Activated CD4-positive, alpha-beta memory T cell treated with anti-CD3 and anti-CD28 coated beads, Interleukin-2, amount 10 ng/mL, durations not matched to agents 7 days and 5 days (primary cell): ENCODE measurements at regions not wholly inside any gene's neighbourhood (a gene's known extent, or its start where the extent isn't known, plus 50 kb on each side); places are given as distances from the start of the nearest gene placed in this dataset.
"Not testable (repeated sequence)": the region's sequence is repeated elsewhere in the genome, so short reads cannot be mapped to it uniquely, and the experiment has no call there.

Experiments used
- CTCF ChIA-PET: fragments of 350-600 bp; sonication (Branson Sonifier 250); formaldehyde crosslinking; loops from one replicate; lab custom pipeline; 2021; ENCODE audit warnings: antibody characterized with exemption, inconsistent platforms; lab: Charles Lee
- POLR2A ChIA-PET: fragments of 350-600 bp; sonication (Branson Sonifier 250); formaldehyde crosslinking; loops from one replicate; lab custom pipeline; 2021; ENCODE audit warnings: antibody characterized with exemption; lab: Charles Lee
- DNase-seq: peaks from one replicate; pipeline ENCODE4 v3.0.0-alpha.2; 2020
- H3K27ac Mint-ChIP-seq: one replicate; pipeline ENCODE4 v1.8.0; 2021; ENCODE audit warnings: mild to moderate bottlenecking, mixed read lengths
- H3K27me3 Mint-ChIP-seq: one replicate; pipeline ENCODE4 v1.8.0; 2021; ENCODE audit warnings: mixed read lengths
- H3K36me3 Mint-ChIP-seq: one replicate; pipeline ENCODE4 v1.8.0; 2021; ENCODE audit warnings: low read depth, mixed read lengths
- H3K4me1 Mint-ChIP-seq: one replicate; pipeline ENCODE4 v1.8.0; 2021; ENCODE audit warnings: mixed read lengths
- H3K4me3 Mint-ChIP-seq: one replicate; pipeline ENCODE4 v1.8.0; 2021; ENCODE audit warnings: mild to moderate bottlenecking, mixed read lengths
- H3K9me3 Mint-ChIP-seq: one replicate; pipeline ENCODE4 v1.8.0; 2021; ENCODE audit warnings: mixed read lengths

DNA sequence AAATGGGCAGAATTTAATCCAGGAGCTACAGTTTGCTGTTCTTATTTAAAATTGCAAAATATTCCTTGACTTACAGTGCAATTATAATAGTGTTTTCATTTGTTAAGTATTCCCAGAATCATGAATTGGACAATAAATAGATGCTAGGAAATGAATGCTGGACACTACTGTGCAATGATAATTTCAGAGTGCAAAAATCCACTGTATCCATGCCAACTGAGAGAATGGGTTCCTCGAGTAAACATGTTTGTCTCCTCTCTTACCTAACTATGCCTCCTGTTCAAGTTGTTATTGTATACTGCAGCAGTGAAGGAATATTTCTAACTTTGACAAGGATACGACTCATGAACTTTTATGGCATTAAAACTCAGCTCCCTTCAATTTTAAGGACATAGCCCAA, 1396.3 kb downstream of the GATA3 start:
- no peaks in the 10 kb centered on the region for H3K4me1 Mint-ChIP-seq
- no peak for DNase-seq
- no peaks in the 10 kb centered on the region for H3K36me3 Mint-ChIP-seq
- no peak overlapping the region for H3K27ac Mint-ChIP-seq
- H3K27me3 Mint-ChIP-seq, result no peaks in the 10 kb centered on the region
- H3K4me3 Mint-ChIP-seq, result no peak overlapping the region
- ChIA-PET POLR2A (no interaction called here), CTCF (no interaction called here)
- peaks cover 3% of the 10 kb centered on the region for H3K9me3 Mint-ChIP-seq

DNA sequence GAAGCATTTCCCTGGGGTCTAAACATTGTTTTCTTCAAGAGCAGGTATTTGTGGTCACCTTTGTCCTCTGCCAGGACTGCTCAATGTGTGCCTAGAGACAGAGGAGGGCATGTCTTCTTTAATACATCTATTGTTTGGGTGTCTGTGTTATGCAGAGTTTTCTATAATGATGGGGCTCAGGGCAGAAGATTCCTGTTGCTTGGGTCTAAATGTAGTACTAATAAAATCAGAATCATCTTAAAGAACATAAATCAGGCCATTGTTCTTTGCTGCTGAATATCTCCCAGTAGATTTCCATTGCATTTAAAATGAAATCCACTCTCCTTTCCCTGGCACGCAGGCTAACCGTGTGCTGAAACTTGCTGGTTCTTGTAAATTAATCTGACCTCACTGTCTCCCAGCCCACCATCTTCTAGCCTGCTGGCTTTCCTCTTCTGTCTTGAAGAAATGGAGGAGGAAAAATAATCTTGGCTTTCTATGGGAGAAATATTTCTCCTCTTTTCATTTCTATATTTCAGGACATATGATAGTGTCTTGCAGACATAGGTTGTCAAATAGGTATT, 1396.8 kb downstream of the GATA3 start:
- POLR2A ChIA-PET, result no interaction called here
- CTCF ChIA-PET, result no interaction called here
- H3K4me3 Mint-ChIP-seq, result no peak overlapping the region
- no peak overlapping the region for H3K27ac Mint-ChIP-seq
- DNase-seq, result no peak
- H3K4me1 Mint-ChIP-seq, result no peaks in the 10 kb centered on the region
- H3K36me3 Mint-ChIP-seq, result no peaks in the 10 kb centered on the region
- peaks cover 3% of the 10 kb centered on the region for H3K9me3 Mint-ChIP-seq
- no peaks in the 10 kb centered on the region for H3K27me3 Mint-ChIP-seq

DNA sequence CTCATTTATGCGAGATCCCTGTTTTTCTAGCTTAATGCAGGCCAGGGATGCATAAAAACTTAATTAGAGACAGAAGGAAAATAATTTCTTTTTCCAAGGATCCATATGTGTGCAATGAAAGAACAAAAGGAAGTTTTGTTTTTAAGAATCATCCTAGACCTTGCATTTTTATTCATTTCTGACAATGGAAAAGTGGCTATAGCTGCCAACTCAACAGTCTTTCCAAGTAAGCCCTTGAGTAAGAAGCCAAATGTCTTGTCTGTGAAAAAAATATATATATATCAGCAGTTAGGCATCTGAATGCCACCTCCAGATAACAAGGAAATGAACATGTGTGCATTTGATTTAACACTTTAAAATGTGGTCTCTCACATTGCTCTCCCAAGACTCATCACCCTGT, 1397.6 kb downstream of the GATA3 start:
- H3K27me3 Mint-ChIP-seq, result no peaks in the 10 kb centered on the region
- no peaks in the 10 kb centered on the region for H3K36me3 Mint-ChIP-seq
- ChIA-PET CTCF (no interaction called here), POLR2A (no interaction called here)
- no peak overlapping the region for H3K4me3 Mint-ChIP-seq
- no peak overlapping the region for H3K27ac Mint-ChIP-seq
- DNase-seq, result no peak
- no peaks in the 10 kb centered on the region for H3K4me1 Mint-ChIP-seq
- H3K9me3 Mint-ChIP-seq, result peaks cover 3% of the 10 kb centered on the region

DNA sequence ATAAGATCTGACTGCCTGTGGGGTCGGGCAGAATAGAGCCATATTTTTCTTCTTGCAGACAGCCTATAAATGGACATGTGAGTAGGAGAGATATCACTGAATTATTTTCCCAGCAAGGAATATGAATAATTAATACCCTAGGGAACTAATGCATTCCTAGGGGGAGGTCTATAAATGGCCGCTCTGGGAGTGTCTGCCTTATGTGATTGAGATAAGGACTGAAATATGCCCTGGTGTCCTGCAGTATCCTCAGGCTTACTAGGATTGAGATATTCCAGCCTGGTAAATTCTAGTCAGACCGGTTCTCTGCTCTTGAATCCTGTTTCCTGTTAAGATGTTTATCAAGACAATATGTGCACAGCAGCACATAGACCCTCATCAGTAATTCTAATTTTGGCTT, 1399.4 kb downstream of the GATA3 start:
- H3K27ac Mint-ChIP-seq, H3K36me3 Mint-ChIP-seq, DNase-seq, H3K4me3 Mint-ChIP-seq, CTCF ChIA-PET, H3K27me3 Mint-ChIP-seq, H3K9me3 Mint-ChIP-seq, H3K4me1 Mint-ChIP-seq, POLR2A ChIA-PET: not testable (repeated sequence)

DNA sequence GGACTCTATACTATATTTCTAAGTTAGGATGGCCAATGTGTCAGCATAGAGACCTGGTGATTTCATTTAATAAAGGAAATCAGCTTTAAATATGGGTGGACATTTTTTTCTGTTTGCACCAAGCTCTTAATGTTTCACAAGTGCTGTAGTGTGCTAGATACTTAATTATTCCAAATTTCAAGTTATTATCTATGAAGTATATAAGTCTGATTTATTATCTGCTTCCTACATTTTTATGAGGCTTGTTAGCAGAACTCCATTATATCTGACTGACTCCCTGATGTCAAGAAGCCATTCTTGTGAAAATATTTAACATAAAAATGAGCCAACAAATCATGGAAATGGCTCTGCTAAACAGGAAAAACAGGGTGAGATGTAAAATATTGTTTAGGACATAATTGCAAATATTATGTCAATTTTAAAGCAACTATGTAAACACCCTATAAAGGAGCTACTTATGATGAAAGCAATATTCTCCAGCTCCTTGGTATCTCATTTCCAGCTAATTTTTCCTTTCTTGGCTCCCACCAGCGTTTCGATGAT, 1415.2 kb downstream of the GATA3 start:
- H3K36me3 Mint-ChIP-seq, result no peaks in the 10 kb centered on the region
- DNase-seq, result no peak
- no peak overlapping the region for H3K4me3 Mint-ChIP-seq
- ChIA-PET POLR2A (no interaction called here), CTCF (no interaction called here)
- no peaks in the 10 kb centered on the region for H3K9me3 Mint-ChIP-seq
- no peaks in the 10 kb centered on the region for H3K4me1 Mint-ChIP-seq
- H3K27ac Mint-ChIP-seq, result no peak overlapping the region
- H3K27me3 Mint-ChIP-seq, result no peaks in the 10 kb centered on the region

DNA sequence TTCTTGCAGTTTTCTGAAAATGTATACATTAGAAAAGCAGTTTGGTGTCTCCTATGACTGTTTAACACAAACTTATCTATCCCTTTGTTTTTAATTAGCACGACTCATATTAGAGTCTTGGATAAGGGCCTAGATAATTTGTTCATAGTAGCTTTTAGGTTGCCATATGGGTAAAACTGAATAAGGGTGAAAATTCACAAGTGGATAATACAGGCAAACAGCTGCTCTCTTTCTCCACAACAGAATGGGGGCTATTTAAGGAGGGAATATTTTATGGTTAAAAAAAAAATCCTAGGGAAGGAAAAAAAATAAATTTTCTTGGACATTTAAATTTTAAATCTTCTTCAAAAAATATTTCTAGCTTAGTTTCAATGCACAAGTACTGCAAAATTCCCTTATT, 1416.1 kb downstream of the GATA3 start:
- POLR2A ChIA-PET, result no interaction called here
- Mint-ChIP-seq H3K27ac (no peak overlapping the region), H3K27me3 (no peaks in the 10 kb centered on the region), H3K4me3 (no peak overlapping the region), H3K9me3 (no peaks in the 10 kb centered on the region), H3K36me3 (no peaks in the 10 kb centered on the region), H3K4me1 (no peaks in the 10 kb centered on the region)
- CTCF ChIA-PET, result no interaction called here
- no peak for DNase-seq

DNA sequence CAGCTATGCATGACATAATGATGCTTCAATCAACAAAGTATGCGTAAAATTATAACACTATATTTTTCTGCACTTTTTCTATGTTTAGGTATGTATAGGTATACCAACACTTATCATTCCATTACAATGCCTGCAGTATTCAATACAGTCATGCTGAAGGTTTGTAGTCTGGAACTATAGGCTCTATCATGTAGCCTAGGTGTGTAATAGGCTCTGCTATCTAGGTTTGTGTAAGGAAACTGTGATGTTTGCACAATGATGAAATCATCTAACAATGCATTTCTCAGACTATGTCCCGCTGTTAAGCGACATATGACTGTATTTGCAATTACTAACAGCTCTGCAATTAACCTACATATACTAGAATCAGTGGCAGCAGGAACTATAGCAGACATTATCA, 1447.5 kb downstream of the GATA3 start:
- no peaks in the 10 kb centered on the region for H3K9me3 Mint-ChIP-seq
- H3K4me1 Mint-ChIP-seq, result no peaks in the 10 kb centered on the region
- H3K36me3 Mint-ChIP-seq, result no peaks in the 10 kb centered on the region
- no peak for DNase-seq
- POLR2A ChIA-PET, result no interaction called here
- CTCF ChIA-PET, result no interaction called here
- H3K27me3 Mint-ChIP-seq, result no peaks in the 10 kb centered on the region
- H3K4me3 Mint-ChIP-seq, result no peak overlapping the region
- no peak overlapping the region for H3K27ac Mint-ChIP-seq

DNA sequence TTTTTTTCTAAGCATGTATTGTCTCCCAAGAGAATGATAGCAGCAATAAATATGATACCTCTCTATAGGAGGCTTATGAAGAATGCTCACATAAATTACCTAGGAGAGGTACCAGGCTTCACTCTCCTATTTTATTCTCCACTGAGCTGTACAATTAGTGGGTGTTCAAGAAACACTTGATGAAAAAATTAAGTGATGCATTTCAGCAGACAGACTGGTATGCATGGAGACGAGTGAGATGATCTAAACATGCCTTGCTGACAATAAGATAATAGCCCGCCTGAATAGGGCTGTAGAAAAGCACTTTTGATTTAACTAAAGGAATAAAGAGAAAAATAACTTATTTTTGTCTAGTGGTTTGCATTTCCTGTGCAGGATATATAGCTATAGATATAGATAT, 1449.7 kb downstream of the GATA3 start:
- POLR2A ChIA-PET, result no interaction called here
- Mint-ChIP-seq H3K9me3 (no peaks in the 10 kb centered on the region), H3K36me3 (no peaks in the 10 kb centered on the region)

DNA sequence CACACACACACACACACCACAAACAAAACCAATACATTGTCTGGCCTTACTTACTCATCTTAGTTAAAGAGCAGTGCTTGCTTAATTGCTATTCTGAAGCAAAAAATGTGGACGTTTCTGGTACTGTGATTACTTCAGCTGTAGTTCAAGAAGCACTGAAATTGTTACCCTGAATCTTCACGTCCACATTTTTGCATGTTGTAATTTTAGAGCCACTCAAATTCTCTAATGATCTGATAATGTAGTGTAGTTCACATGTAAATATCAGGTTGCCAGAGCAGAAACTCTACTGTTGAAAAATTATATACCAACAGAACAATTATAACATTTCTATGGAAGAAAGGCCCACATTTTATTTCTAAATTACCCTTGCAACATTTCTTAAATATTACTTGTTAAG, 1451.1 kb downstream of the GATA3 start:
- Mint-ChIP-seq H3K4me3 (no peak overlapping the region), H3K4me1 (no peaks in the 10 kb centered on the region), H3K27ac (no peak overlapping the region), H3K36me3 (no peaks in the 10 kb centered on the region), H3K9me3 (no peaks in the 10 kb centered on the region), H3K27me3 (no peaks in the 10 kb centered on the region)
- DNase-seq, result no peak
- CTCF ChIA-PET, result no interaction called here
- POLR2A ChIA-PET, result no interaction called here

More for the DNA sequence above, 1449.7 kb downstream of the GATA3 start:
- Mint-ChIP-seq H3K4me1 (no peaks in the 10 kb centered on the region), H3K27me3 (no peaks in the 10 kb centered on the region), H3K4me3 (no peak overlapping the region), H3K27ac (no peak overlapping the region)
- CTCF ChIA-PET, result no interaction called here
- no peak for DNase-seq

DNA sequence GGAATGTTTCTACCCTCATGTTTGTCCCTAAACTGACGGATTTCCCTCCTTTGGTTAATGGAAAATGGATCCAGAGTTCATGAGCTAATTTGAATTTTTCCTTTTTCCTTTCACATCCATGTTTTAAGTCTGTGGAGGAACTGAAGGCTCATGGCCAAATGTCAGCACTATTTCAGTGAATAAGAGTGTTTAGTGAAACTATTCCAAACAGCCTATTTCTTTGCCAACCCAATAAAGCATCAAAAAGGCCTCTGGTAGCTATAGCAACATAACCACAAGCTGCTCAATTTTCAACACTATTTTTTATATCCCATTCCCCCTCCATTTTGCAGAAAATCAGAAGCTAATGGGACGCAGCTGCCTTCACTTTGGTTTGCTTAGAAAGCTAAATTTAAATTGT, 1454.1 kb downstream of the GATA3 start:
- H3K27me3 Mint-ChIP-seq, result no peaks in the 10 kb centered on the region
- DNase-seq, result no peak
- H3K9me3 Mint-ChIP-seq, result no peaks in the 10 kb centered on the region
- ChIA-PET CTCF (no interaction called here), POLR2A (no interaction called here)
- no peaks in the 10 kb centered on the region for H3K4me1 Mint-ChIP-seq
- no peak overlapping the region for H3K4me3 Mint-ChIP-seq
- no peak overlapping the region for H3K27ac Mint-ChIP-seq
- H3K36me3 Mint-ChIP-seq, result no peaks in the 10 kb centered on the region

DNA sequence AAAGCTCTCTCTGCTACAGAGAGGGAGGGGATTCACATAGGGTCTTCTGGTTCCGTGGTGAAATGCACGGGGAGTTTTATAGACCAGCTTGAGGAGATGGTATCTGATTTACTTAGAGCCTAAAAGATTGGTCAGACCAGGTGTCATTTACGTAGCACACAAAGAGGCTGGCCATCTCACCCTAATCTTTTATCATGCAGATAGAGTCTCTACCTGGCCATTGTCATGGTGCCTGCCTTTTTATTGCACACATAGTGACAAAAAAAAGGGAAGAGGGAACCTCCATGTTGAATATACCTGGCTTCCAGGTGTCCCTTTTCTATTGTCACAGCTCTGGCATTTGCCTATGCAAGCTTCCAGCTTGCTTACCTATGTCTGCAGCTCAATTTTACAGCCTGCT, 1456.1 kb downstream of the GATA3 start:
- Mint-ChIP-seq H3K4me1 (no peaks in the 10 kb centered on the region), H3K27ac (no peak overlapping the region), H3K9me3 (no peaks in the 10 kb centered on the region), H3K36me3 (no peaks in the 10 kb centered on the region), H3K27me3 (no peaks in the 10 kb centered on the region), H3K4me3 (no peak overlapping the region)
- CTCF ChIA-PET, result no interaction called here
- POLR2A ChIA-PET, result no interaction called here
- no peak for DNase-seq

DNA sequence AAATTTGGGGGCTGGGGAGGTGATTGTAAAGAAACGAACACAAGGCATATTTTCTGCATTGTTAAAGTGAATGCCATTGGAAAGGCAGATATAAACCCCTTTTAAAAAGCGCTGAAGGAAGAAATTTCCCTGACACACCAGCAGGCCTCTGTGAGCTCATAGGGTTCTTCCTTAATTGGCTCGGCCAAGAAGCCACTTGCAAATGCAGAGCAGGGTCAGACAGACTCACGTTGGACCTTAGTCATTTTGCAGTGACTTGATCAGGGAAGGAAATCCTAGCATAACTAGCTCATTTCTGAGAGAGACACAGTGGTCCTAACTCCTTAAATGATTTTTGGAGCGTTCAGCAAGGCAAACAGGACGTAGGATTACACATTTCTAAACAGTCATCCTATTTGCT, 1461.4 kb downstream of the GATA3 start:
- Mint-ChIP-seq H3K27ac (no peak overlapping the region), H3K4me3 (no peak overlapping the region), H3K9me3 (peaks cover 5% of the 10 kb centered on the region), H3K36me3 (no peaks in the 10 kb centered on the region), H3K27me3 (no peaks in the 10 kb centered on the region), H3K4me1 (no peaks in the 10 kb centered on the region)
- ChIA-PET POLR2A (no interaction called here), CTCF (no interaction called here)
- DNase-seq, result no peak

DNA sequence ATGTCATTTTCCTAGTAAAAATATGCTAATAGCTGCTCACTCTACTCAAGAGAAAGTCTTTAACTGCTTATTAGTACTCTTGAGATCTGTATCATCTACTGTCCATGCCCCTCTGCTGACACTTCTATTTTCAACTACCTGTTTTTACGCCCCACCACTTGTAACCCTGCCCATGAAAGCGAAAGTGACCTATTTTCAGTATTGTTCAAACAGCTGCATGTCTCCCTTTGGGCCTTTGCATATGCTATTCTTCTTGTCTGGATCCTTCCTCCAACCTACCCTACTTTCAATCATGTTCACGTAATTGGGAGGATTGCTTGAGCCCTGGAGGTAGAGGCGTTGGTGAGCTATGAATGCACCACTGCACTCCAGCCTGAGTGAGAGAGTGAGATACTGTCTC, 1481.3 kb downstream of the GATA3 start:
- no peaks in the 10 kb centered on the region for H3K27me3 Mint-ChIP-seq
- no peaks in the 10 kb centered on the region for H3K4me1 Mint-ChIP-seq
- DNase-seq, result no peak
- no peak overlapping the region for H3K27ac Mint-ChIP-seq
- POLR2A ChIA-PET, result no interaction called here
- CTCF ChIA-PET, result no interaction called here
- H3K4me3 Mint-ChIP-seq, result no peak overlapping the region
- no peaks in the 10 kb centered on the region for H3K36me3 Mint-ChIP-seq
- H3K9me3 Mint-ChIP-seq, result peaks cover 5% of the 10 kb centered on the region

DNA sequence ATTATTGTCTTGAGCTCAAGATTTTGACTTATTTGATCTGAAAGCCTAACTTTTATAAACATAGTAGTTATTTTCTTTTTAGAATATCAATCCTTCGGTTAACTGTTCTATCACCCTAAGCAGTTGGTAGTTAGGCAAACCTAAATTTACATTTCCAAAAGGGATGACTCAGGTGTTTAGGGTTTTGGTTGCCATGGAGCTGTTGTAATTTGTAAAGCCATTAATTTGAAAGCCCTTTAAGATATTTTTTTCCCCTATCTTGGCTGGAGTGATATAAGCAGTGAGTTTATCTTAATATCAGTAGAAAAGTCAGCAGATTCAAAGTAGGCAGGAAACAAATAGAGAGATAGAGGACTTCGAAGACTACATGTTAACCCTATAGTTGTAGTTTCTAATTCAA, 1472.6 kb upstream of the CELF2 start:
- CTCF ChIA-PET, result no interaction called here
- Mint-ChIP-seq H3K27ac (no peak overlapping the region), H3K4me3 (no peak overlapping the region), H3K4me1 (no peaks in the 10 kb centered on the region), H3K27me3 (no peaks in the 10 kb centered on the region), H3K9me3 (no peaks in the 10 kb centered on the region), H3K36me3 (no peaks in the 10 kb centered on the region)
- DNase-seq, result no peak
- POLR2A ChIA-PET, result no interaction called here
